ENCODE measurements at regions not wholly inside any gene's neighbourhood (a gene's known extent, or its start where the extent isn't known, plus 50 kb on each side); places are given as distances from the start of the nearest gene placed in this dataset.
"Not testable (repeated sequence)": the region's sequence is repeated elsewhere in the genome, so short reads cannot be mapped to it uniquely, and the experiment has no call there.

- not testable (repeated sequence) for H3K27ac ChIP-seq (ENCODE audit: low read depth, low read length); H3K36me3 ChIP-seq (ENCODE audit: control insufficient read depth in 5 of 5, insufficient read depth in 5 of 5, low read length in 5 of 5); H3K27me3 ChIP-seq (ENCODE audit: control insufficient read depth in 5 of 5, insufficient read depth in 4 of 5, low read length in 5 of 5); H3K4me1 ChIP-seq (ENCODE audit: control insufficient read depth in 5 of 5, insufficient read depth in 5 of 5, low read length in 5 of 5); H3K9me3 ChIP-seq (ENCODE audit: control insufficient read depth in 5 of 5, low read length in 5 of 5); H3K4me3 ChIP-seq (ENCODE audit: low read depth in 1 of 5, low read length in 5 of 5); H3K9ac ChIP-seq (ENCODE audit: low read length in 5 of 5)
Observed at GRCh38 chr16:88201611-88202010, 181.1 kb upstream of the ZNF469 start.

GRCh38 chr16:88202207-88202745, 180.5 kb upstream of the ZNF469 start:
- Histone ChIP-seq H3K27ac (ENCODE audit: low read depth, low read length) (no peak overlapping the region), H3K36me3 (ENCODE audit: control insufficient read depth in 5 of 5, insufficient read depth in 5 of 5, low read length in 5 of 5) (no peaks in the 10 kb centered on the region), H3K4me3 (ENCODE audit: low read depth in 1 of 5, low read length in 5 of 5) (no peak overlapping the region), H3K9me3 (ENCODE audit: control insufficient read depth in 5 of 5, low read length in 5 of 5) (no peaks in the 10 kb centered on the region), H3K9ac (ENCODE audit: low read length in 5 of 5) (no peak overlapping the region), H3K4me1 (ENCODE audit: control insufficient read depth in 5 of 5, insufficient read depth in 5 of 5, low read length in 5 of 5) (no peaks in the 10 kb centered on the region), H3K27me3 (ENCODE audit: control insufficient read depth in 5 of 5, insufficient read depth in 4 of 5, low read length in 5 of 5) (peaks cover 0 to 5% (median 2%) of the 10 kb centered on the region in 5 donors)

- not testable (repeated sequence) for H3K27me3 ChIP-seq (ENCODE audit: control insufficient read depth in 5 of 5, insufficient read depth in 4 of 5, low read length in 5 of 5); H3K9ac ChIP-seq (ENCODE audit: low read length in 5 of 5); H3K36me3 ChIP-seq (ENCODE audit: control insufficient read depth in 5 of 5, insufficient read depth in 5 of 5, low read length in 5 of 5); H3K4me3 ChIP-seq (ENCODE audit: low read depth in 1 of 5, low read length in 5 of 5); H3K9me3 ChIP-seq (ENCODE audit: control insufficient read depth in 5 of 5, low read length in 5 of 5); H3K27ac ChIP-seq (ENCODE audit: low read depth, low read length); H3K4me1 ChIP-seq (ENCODE audit: control insufficient read depth in 5 of 5, insufficient read depth in 5 of 5, low read length in 5 of 5)
Observed at GRCh38 chr16:88202856-88203681, 179.7 kb upstream of the ZNF469 start.

GRCh38 chr16:88204131-88205110, 178.3 kb upstream of the ZNF469 start:
- not testable (repeated sequence) for H3K27me3 ChIP-seq (ENCODE audit: control insufficient read depth in 5 of 5, insufficient read depth in 4 of 5, low read length in 5 of 5); H3K27ac ChIP-seq (ENCODE audit: low read depth, low read length); H3K36me3 ChIP-seq (ENCODE audit: control insufficient read depth in 5 of 5, insufficient read depth in 5 of 5, low read length in 5 of 5); H3K4me3 ChIP-seq (ENCODE audit: low read depth in 1 of 5, low read length in 5 of 5); H3K9ac ChIP-seq (ENCODE audit: low read length in 5 of 5); H3K4me1 ChIP-seq (ENCODE audit: control insufficient read depth in 5 of 5, insufficient read depth in 5 of 5, low read length in 5 of 5); H3K9me3 ChIP-seq (ENCODE audit: control insufficient read depth in 5 of 5, low read length in 5 of 5)

- H3K27me3 ChIP-seq (ENCODE audit: control insufficient read depth in 5 of 5, insufficient read depth in 4 of 5, low read length in 5 of 5); H3K9ac ChIP-seq (ENCODE audit: low read length in 5 of 5); H3K4me3 ChIP-seq (ENCODE audit: low read depth in 1 of 5, low read length in 5 of 5); H3K36me3 ChIP-seq (ENCODE audit: control insufficient read depth in 5 of 5, insufficient read depth in 5 of 5, low read length in 5 of 5); H3K9me3 ChIP-seq (ENCODE audit: control insufficient read depth in 5 of 5, low read length in 5 of 5); H3K27ac ChIP-seq (ENCODE audit: low read depth, low read length); H3K4me1 ChIP-seq (ENCODE audit: control insufficient read depth in 5 of 5, insufficient read depth in 5 of 5, low read length in 5 of 5): not testable (repeated sequence)
Observed at GRCh38 chr16:88205482-88205881, 177.3 kb upstream of the ZNF469 start.

- H3K27me3 ChIP-seq (ENCODE audit: control insufficient read depth in 5 of 5, insufficient read depth in 4 of 5, low read length in 5 of 5); H3K9me3 ChIP-seq (ENCODE audit: control insufficient read depth in 5 of 5, low read length in 5 of 5); H3K4me1 ChIP-seq (ENCODE audit: control insufficient read depth in 5 of 5, insufficient read depth in 5 of 5, low read length in 5 of 5); H3K27ac ChIP-seq (ENCODE audit: low read depth, low read length); H3K9ac ChIP-seq (ENCODE audit: low read length in 5 of 5); H3K36me3 ChIP-seq (ENCODE audit: control insufficient read depth in 5 of 5, insufficient read depth in 5 of 5, low read length in 5 of 5); H3K4me3 ChIP-seq (ENCODE audit: low read depth in 1 of 5, low read length in 5 of 5): not testable (repeated sequence)
Observed at GRCh38 chr16:88206006-88206405, 176.8 kb upstream of the ZNF469 start.

GRCh38 chr16:88206516-88206915, 176.2 kb upstream of the ZNF469 start:
- H3K4me3 ChIP-seq (ENCODE audit: low read depth in 1 of 5, low read length in 5 of 5); H3K4me1 ChIP-seq (ENCODE audit: control insufficient read depth in 5 of 5, insufficient read depth in 5 of 5, low read length in 5 of 5): not testable (repeated sequence)

GRCh38 chr16:88208112-88208511, 174.6 kb upstream of the ZNF469 start:
- no peak overlapping the region for H3K4me3 ChIP-seq (ENCODE audit: low read depth in 1 of 5, low read length in 5 of 5)
- H3K9ac ChIP-seq (ENCODE audit: low read length in 5 of 5), result no peak overlapping the region
- H3K4me1 ChIP-seq (ENCODE audit: control insufficient read depth in 5 of 5, insufficient read depth in 5 of 5, low read length in 5 of 5), result no peaks in the 10 kb centered on the region
- H3K36me3 ChIP-seq (ENCODE audit: control insufficient read depth in 5 of 5, insufficient read depth in 5 of 5, low read length in 5 of 5), result no peaks in the 10 kb centered on the region
- H3K27ac ChIP-seq (ENCODE audit: low read depth, low read length), result no peak overlapping the region
- no peaks in the 10 kb centered on the region for H3K27me3 ChIP-seq (ENCODE audit: control insufficient read depth in 5 of 5, insufficient read depth in 4 of 5, low read length in 5 of 5)
- H3K9me3 ChIP-seq (ENCODE audit: control insufficient read depth in 5 of 5, low read length in 5 of 5), result peaks cover 0 to 5% (median 4%) of the 10 kb centered on the region in 5 donors

More at GRCh38 chr16:88206516-88206915, 176.2 kb upstream of the ZNF469 start:
- H3K9me3 ChIP-seq (ENCODE audit: control insufficient read depth in 5 of 5, low read length in 5 of 5); H3K36me3 ChIP-seq (ENCODE audit: control insufficient read depth in 5 of 5, insufficient read depth in 5 of 5, low read length in 5 of 5); H3K27ac ChIP-seq (ENCODE audit: low read depth, low read length); H3K27me3 ChIP-seq (ENCODE audit: control insufficient read depth in 5 of 5, insufficient read depth in 4 of 5, low read length in 5 of 5); H3K9ac ChIP-seq (ENCODE audit: low read length in 5 of 5): not testable (repeated sequence)

GRCh38 chr16:88208776-88209175, 174.0 kb upstream of the ZNF469 start:
- H3K27me3 ChIP-seq (ENCODE audit: control insufficient read depth in 5 of 5, insufficient read depth in 4 of 5, low read length in 5 of 5); H3K4me3 ChIP-seq (ENCODE audit: low read depth in 1 of 5, low read length in 5 of 5): not testable (repeated sequence)

GRCh38 chr16:88209579-88209978, 173.2 kb upstream of the ZNF469 start:
- H3K9ac ChIP-seq (ENCODE audit: low read length in 5 of 5); H3K4me1 ChIP-seq (ENCODE audit: control insufficient read depth in 5 of 5, insufficient read depth in 5 of 5, low read length in 5 of 5); H3K9me3 ChIP-seq (ENCODE audit: control insufficient read depth in 5 of 5, low read length in 5 of 5); H3K27me3 ChIP-seq (ENCODE audit: control insufficient read depth in 5 of 5, insufficient read depth in 4 of 5, low read length in 5 of 5); H3K4me3 ChIP-seq (ENCODE audit: low read depth in 1 of 5, low read length in 5 of 5); H3K27ac ChIP-seq (ENCODE audit: low read depth, low read length); H3K36me3 ChIP-seq (ENCODE audit: control insufficient read depth in 5 of 5, insufficient read depth in 5 of 5, low read length in 5 of 5): not testable (repeated sequence)

More at GRCh38 chr16:88208776-88209175, 174.0 kb upstream of the ZNF469 start:
- H3K9ac ChIP-seq (ENCODE audit: low read length in 5 of 5); H3K4me1 ChIP-seq (ENCODE audit: control insufficient read depth in 5 of 5, insufficient read depth in 5 of 5, low read length in 5 of 5); H3K27ac ChIP-seq (ENCODE audit: low read depth, low read length); H3K9me3 ChIP-seq (ENCODE audit: control insufficient read depth in 5 of 5, low read length in 5 of 5); H3K36me3 ChIP-seq (ENCODE audit: control insufficient read depth in 5 of 5, insufficient read depth in 5 of 5, low read length in 5 of 5): not testable (repeated sequence)

Measured in subcutaneous abdominal adipose tissue (tissue), 5 donors.